Fibroblast of skin of left biceps (primary cell): ENCODE measurements at regions not wholly inside any gene's neighbourhood (a gene's known extent, or its start where the extent isn't known, plus 50 kb on each side); places are given as distances from the start of the nearest gene placed in this dataset.
A peak's percentile ranks its signal among the peaks of the same experiment; 100 is the strongest.

Source experiments
- DNase-seq, 2 experiments: peaks; one replicate each; pipeline ENCODE4 v3.0.0-alpha.2; 2013; ENCODE audit warnings: low read depth in 2 of 2

- DNase-seq = no peak
Measured at GRCh38 chr6:147715035-147715434, 206.5 kb downstream of the SAMD5 start.

GRCh38 chr6:147716434-147716833, 207.9 kb downstream of the SAMD5 start:
- no peak for DNase-seq

GRCh38 chr6:147717991-147718390, 209.5 kb downstream of the SAMD5 start:
- no peak for DNase-seq

DNA sequence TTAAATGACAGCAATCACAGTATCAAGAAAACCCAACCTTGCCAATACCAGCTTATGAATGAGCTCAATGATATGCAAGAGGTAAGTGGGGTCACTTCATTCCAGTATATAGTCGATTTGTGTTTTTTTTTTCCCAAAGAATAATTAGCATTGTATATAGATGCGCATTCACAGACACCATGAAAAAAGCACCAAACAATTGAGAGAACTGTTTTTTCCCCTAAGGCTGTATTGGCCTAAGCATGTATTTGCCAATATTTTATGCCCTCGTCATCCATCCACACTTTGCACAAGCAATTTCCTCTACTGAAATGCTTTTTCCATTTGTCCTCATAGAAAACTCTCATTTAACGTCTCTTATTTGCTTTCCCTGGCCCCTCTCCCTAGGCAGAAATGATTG, 213.7 kb downstream of the SAMD5 start:
- no peak for DNase-seq

DNA sequence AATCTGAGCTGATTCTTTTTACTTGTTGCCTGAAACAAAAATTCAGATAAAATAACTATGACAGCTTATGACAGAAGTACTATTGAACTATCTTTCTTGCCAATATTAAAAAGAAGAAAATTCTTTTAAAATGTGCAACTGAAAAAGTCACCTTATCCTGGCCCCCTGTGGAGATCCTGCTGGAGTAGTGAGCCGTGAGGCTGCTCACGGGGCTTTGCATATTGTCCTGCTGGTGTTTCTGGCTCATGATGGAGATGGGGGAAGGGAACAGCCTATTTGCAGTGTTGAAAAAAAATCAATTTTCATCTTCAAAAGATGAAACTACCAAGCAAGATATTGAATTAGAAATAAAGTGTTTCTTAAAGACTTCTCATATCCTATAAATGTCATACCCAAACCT, 216.0 kb downstream of the SAMD5 start:
- DNase-seq = no peak

DNA sequence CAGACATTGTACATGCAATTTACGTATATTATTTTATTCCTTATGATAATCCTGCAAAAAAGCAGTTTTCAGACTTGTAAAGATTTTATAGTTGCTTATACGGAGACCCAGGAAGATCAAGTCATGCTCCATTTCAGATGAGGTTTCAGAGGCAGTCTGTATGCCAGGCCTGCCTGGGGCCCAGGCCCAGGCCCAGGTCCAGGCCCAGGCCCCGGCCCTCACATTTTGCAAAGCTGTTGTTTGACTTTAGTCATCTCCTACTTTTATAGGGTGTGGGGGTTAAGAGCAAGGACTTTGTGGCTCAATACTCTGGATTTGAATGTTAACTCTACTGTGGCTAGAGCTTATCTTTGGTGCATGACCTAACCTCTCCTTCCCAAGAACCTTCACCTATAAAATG, 217.9 kb downstream of the SAMD5 start:
- DNase-seq = no peak

GRCh38 chr6:147728903-147729302, 220.4 kb downstream of the SAMD5 start:
- no peak for DNase-seq

DNA sequence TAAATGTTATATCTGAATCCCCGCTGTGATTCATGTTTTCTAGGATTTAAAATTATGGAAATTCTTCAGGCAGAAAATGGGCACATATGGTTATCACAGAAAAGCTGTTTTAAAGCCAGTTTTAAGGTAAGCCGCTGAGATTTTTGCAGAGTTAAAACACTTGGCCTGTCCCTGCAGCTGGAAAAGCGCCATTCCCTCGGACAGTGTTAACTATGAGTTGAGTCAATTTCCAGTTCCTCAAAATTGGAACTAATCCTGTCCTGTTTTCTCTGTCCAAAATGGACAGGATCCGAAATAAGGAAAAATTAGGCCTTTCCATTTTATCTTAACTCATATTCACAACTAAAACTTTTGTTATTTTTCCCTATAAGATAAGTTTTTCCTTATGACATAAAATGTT, 225.2 kb downstream of the SAMD5 start:
- no peak for DNase-seq

DNA sequence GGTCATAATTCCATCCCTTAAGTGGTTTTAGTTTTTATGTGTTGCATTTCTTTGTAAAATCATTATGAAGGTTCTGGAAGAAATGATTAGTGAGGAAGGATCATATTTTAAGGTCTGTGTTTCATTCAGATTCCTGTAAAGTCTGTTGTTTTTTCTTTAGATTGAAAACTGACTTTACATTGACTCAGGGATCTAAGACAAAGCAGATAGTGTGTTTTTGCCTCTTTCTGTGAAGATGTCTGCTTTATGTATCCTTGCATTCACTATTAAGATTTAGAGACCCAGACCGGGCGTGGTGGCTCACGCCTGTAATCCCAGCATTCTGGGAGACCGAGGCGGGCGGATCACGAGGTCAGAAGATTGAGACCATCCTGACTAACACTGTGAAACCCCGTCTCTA, 225.7 kb downstream of the SAMD5 start:
- no peak for DNase-seq

GRCh38 chr6:147735924-147736323, 227.4 kb downstream of the SAMD5 start:
- no peak for DNase-seq

GRCh38 chr6:147737115-147737514, 228.6 kb downstream of the SAMD5 start:
- no peak for DNase-seq

GRCh38 chr6:147738099-147738498, 229.6 kb downstream of the SAMD5 start:
- no peak for DNase-seq

DNA sequence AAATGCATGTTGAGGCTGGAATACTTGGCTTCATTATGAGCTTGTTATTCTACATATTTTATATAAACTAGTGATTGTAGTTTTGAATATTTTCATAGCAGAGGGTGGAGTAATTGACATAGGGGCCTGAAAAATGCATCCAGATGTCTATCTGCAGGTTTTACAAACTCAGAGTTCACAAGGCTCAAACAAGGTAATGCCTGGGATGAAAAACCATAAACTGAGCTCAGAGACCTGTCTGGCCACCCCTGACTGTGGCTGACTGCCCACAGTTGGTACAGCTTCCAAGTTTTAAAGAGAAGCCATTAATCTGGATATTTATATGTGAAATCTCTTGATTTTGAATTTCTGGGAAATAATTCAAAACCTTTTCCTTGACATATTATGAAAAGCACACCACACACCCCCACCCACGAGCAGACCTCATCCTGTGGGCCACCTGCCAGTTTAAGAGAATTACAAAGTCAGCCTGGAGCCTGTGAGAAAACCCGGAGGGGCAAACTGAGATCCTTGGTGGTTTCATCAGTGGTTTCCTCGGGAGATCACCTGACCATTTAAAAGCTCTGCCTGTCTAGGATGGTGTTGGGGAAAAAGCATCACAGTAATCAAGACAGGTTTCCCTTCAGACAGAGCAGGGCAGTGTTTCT, 230.1 kb downstream of the SAMD5 start:
- peak; percentile 4 to 9 for DNase-seq

- DNase-seq = no peak
Measured at GRCh38 chr6:147740326-147740725, 231.8 kb downstream of the SAMD5 start.

GRCh38 chr6:147740916-147741315, 232.4 kb downstream of the SAMD5 start:
- no peak for DNase-seq

DNA sequence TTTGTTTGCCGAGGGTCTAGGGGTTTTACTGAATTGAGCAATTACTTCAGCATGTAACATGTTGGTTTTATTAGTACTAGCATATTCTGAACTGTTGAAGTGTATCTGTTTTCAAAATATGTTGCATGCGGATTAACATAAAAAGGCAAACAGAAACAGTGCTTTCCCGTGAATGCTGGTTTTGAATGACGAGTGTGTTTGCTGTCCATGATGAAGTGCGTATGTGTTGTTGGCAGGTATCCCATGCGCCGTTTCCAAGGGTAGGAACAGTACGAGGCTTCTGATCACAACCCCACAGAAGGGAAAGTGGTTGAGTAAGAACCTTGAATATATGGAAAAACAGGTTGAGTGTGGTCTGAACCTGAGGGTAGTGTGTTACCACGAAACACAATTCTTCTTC, 232.9 kb downstream of the SAMD5 start:
- peak in 1 of 2 experiments; percentile 4 for DNase-seq

GRCh38 chr6:147742440-147742839, 233.9 kb downstream of the SAMD5 start:
- no peak for DNase-seq

GRCh38 chr6:147744012-147744411, 235.5 kb downstream of the SAMD5 start:
- no peak for DNase-seq

DNA sequence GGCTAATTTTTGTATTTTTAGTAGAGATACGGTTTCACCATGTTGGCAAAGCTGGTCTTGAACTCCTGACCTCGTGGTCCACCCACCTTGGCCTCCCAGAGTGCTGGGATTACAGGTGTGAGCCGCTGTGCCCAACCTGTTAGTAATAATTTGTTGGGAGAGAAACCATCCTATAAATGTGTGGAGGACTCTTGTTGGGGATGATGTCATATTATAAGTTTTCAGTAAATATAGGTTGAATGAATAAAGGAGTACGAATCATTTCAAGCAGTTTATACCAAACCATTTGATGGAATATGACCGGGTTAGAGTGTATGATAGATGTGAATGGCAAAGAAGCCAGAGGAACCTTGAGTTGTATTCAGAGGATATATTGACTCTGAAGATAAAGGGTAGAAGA, 240.8 kb downstream of the SAMD5 start:
- no peak for DNase-seq

DNA sequence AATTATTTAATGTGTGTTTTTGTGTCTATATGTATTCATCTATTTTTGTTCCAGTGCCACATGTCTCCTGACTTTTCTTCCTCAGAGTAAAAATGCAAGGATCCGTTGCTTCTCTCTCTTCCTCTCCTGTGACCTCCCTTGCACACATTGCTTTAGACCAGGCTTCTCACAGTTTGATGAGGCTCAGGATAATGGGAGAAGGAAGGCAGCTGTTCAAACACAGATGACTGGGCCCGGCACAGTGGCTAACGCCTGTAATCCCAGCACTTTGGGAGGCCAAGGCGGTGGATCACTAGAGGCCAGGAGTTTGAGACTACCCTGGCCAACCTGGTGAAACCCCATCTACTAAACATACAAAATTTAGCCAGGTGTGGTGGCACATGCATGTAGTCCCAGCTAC, 241.9 kb downstream of the SAMD5 start:
- DNase-seq = no peak

- no peak for DNase-seq
Measured at GRCh38 chr6:147751232-147751631, 242.7 kb downstream of the SAMD5 start.

- DNase-seq = no peak
Measured at GRCh38 chr6:147752689-147753403, 244.4 kb downstream of the SAMD5 start.

GRCh38 chr6:147755999-147756398, 247.5 kb downstream of the SAMD5 start:
- DNase-seq = no peak

GRCh38 chr6:147756891-147757290, 248.4 kb downstream of the SAMD5 start:
- DNase-seq = no peak
